Tibial artery (tissue), 4 donors: ENCODE measurements at regions not wholly inside any gene's neighbourhood (a gene's known extent, or its start where the extent isn't known, plus 50 kb on each side); places are given as distances from the start of the nearest gene placed in this dataset.

ENCODE experiments used
- DNase-seq, 2 donors: peaks; one replicate each; pipeline ENCODE4 v3.0.0-alpha.2; 2019
- H3K27ac ChIP-seq, 2 donors: fragments of 200-600 bp; sonication (generic) in 1 of 2; 1 replicate in 1 of 2; 2 replicates in 1 of 2; pipeline ENCODE4 v1.5.1; 2018 to 2019; ENCODE audit warnings: mild to moderate bottlenecking in 1 of 2
- H3K27me3 ChIP-seq, 2 donors: fragments of 200-600 bp; sonication (generic) in 1 of 2; one replicate each; pipeline versions ENCODE4 v1.5.1 to v1.6.0; 2016 to 2019
- H3K36me3 ChIP-seq, 3 donors: fragments of 200-600 bp; sonication (generic) in 2 of 3; one replicate each; pipeline ENCODE4 v1.5.1; 2016 to 2019; ENCODE audit warnings: mild to moderate bottlenecking in 2 of 3
- H3K4me1 ChIP-seq, 4 donors: fragments of 200-600 bp; sonication (generic) in 2 of 4; 1 replicate in 3 of 4; 2 replicates in 1 of 4; pipeline ENCODE4 v1.5.1; 2016 to 2019
- H3K4me3 ChIP-seq, 2 donors: fragments of 200-600 bp; sonication (generic) in 1 of 2; 1 replicate in 1 of 2; 2 replicates in 1 of 2; pipeline ENCODE4 v1.5.1; 2018 to 2019; ENCODE audit warnings: mild to moderate bottlenecking in 2 of 2
- H3K9me3 ChIP-seq, 3 donors: fragments of 200-600 bp; sonication (generic) in 1 of 3; one replicate each; pipeline ENCODE4 v1.5.1; 2016 to 2019
- intact Hi-C: fragments of 100-400 bp; cut with DNase I; formaldehyde crosslinking; loops from one replicate; pipeline ENCODE4 v1.15.0; 2023; ENCODE audit warnings: low total_unique reads
- TF ChIP-seq, protein P1 (sequence below), 2 experiments: fragments of 200-600 bp in 1 of 2; fragments of 450-650 bp in 1 of 2; IDR thresholded peaks; one replicate each; pipeline ENCODE4 v1.5.1; 2017 to 2019; ENCODE audit warnings: antibody characterized with exemption in 2 of 2, mild to moderate bottlenecking in 1 of 2, moderate library complexity in 1 of 2

DNA sequence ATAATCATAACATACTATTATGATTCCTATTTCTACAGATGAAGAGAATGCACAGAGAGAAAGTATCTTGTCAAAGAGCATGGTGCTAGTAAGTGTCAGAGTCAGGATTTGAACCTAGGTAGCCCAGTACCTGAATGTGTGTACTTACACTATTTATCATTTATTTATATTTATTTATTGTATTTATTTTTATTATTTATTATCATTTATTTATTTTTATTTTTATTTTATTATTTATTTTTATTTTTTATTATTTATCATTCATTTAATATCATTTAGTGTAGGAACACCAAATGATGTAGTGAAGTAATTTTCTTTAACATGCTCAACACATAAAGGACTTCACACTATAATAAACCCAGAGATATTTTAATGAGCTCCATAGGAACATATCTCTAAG lies 209.4 kb upstream of the ZFP42 start:
- Histone ChIP-seq H3K9me3 (peaks cover 0 to 14% (median 0%) of the 10 kb centered on the region in 3 donors), H3K4me3 (no peak overlapping the region), H3K27me3 (no peaks in the 10 kb centered on the region), H3K36me3 (no peaks in the 10 kb centered on the region), H3K4me1 (no peaks in the 10 kb centered on the region), H3K27ac (no peak overlapping the region)
- TF ChIP-seq, protein P1, sequence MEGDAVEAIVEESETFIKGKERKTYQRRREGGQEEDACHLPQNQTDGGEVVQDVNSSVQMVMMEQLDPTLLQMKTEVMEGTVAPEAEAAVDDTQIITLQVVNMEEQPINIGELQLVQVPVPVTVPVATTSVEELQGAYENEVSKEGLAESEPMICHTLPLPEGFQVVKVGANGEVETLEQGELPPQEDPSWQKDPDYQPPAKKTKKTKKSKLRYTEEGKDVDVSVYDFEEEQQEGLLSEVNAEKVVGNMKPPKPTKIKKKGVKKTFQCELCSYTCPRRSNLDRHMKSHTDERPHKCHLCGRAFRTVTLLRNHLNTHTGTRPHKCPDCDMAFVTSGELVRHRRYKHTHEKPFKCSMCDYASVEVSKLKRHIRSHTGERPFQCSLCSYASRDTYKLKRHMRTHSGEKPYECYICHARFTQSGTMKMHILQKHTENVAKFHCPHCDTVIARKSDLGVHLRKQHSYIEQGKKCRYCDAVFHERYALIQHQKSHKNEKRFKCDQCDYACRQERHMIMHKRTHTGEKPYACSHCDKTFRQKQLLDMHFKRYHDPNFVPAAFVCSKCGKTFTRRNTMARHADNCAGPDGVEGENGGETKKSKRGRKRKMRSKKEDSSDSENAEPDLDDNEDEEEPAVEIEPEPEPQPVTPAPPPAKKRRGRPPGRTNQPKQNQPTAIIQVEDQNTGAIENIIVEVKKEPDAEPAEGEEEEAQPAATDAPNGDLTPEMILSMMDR (IDR thresholded peaks at IDR 0.05) = no peak
- no peak for DNase-seq
- intact Hi-C loops = no loop called here

DNA sequence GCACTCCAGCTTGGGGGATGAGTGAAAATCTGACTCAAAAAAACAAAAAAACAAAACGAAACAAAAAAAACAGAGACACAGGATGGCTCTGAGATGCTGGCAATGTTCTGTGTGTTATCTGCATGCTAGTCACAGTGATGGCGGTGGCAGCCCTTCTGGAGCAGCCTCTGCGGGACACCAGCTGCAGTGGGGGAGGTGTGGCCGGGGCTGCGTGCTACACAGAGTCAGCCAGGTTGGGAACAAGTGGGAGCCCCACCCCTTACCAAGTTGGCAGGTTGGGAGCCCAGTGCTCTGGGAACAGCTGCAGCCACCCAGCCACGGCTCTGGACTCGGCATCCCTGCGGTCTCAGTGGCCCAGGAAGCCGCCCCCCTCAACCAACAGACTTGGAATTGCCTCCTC lies 206.5 kb upstream of the ZFP42 start:
- H3K4me1 ChIP-seq = no peaks in the 10 kb centered on the region
- peaks cover 0 to 13% (median 0%) of the 10 kb centered on the region in 3 donors for H3K9me3 ChIP-seq
- intact Hi-C loops = no loop called here
- no peak for DNase-seq
- no peak overlapping the region for H3K27ac ChIP-seq
- no peaks in the 10 kb centered on the region for H3K36me3 ChIP-seq
- H3K27me3 ChIP-seq = no peaks in the 10 kb centered on the region
- no peak overlapping the region for H3K4me3 ChIP-seq
- TF ChIP-seq, protein P1 (IDR thresholded peaks at IDR 0.05) = no peak

DNA sequence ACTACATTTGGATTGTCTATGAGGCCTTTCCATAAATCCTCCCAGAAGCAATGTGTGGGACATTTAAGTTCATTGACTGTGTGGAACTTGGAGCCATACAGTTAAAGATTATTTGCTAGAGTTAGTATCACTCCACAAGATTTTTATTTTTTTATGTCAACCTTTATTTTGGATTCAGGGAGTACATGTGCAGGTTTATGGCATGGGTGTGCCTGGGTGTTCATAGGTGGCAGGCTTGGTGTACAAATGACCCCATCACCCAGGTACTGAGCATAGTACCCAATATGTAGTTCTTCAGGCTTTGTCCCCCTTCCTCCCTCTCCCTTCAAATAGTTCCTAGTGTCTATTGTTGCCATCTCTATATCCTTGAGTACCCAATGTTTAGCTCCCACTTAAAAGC lies 199.8 kb upstream of the ZFP42 start:
- no peaks in the 10 kb centered on the region for H3K4me1 ChIP-seq
- no peak for DNase-seq
- peaks cover 0 to 13% (median 7%) of the 10 kb centered on the region in 3 donors for H3K9me3 ChIP-seq
- no peaks in the 10 kb centered on the region for H3K36me3 ChIP-seq
- no peaks in the 10 kb centered on the region for H3K27me3 ChIP-seq
- no peak overlapping the region for H3K4me3 ChIP-seq
- intact Hi-C loops = no loop called here
- H3K27ac ChIP-seq = no peak overlapping the region
- TF ChIP-seq, protein P1 (IDR thresholded peaks at IDR 0.05) = no peak

DNA sequence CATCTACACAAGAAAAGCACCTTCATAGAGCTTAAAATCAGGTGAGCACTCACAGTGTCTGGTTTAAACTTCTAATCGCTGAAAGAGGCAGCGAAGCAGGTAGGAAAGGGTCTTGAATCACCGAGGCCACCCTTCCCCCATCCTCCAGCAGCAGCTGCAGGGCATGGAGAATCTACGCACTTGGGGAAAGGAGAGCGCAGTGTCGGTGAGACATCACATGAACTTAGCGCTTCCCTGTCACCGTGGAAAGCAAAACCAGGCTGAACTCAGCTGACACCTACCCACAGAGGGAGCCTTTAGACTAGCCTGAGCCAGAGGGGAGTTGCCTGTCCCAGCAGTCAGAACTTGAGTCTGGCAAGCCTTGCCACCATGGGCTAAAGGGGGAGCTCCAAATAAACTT lies 197.2 kb upstream of the ZFP42 start:
- Histone ChIP-seq H3K4me3 (no peak overlapping the region), H3K4me1 (no peaks in the 10 kb centered on the region), H3K27ac (no peak overlapping the region), H3K36me3 (no peaks in the 10 kb centered on the region), H3K27me3 (no peaks in the 10 kb centered on the region), H3K9me3 (peaks cover 0 to 13% (median 9%) of the 10 kb centered on the region in 3 donors)
- DNase-seq = no peak
- intact Hi-C loops = no loop called here
- TF ChIP-seq, protein P1 (IDR thresholded peaks at IDR 0.05) = no peak

DNA sequence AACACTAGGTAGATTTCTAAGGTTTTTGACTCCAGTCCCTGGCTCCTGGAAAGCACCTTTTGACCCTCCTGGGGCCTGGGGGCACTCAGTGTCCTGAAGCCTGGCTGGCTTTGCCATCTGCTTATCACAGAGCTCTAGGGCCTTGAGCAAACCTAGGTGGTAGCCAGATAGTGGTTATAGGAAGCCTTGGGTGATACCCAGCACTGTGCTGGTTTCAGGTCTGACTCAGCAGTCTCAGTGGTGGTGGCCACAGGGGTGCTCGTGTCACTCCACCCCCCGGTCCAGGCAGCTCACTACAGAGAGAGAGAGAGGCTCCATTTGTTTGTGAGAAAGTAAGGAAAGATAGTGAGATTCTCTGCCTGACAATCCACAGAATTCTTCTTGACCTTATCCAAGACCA lies 195.8 kb upstream of the ZFP42 start:
- no peaks in the 10 kb centered on the region for H3K36me3 ChIP-seq
- TF ChIP-seq, protein P1 (IDR thresholded peaks at IDR 0.05) = no peak
- peaks cover 0 to 13% (median 9%) of the 10 kb centered on the region in 3 donors for H3K9me3 ChIP-seq
- H3K4me1 ChIP-seq = no peaks in the 10 kb centered on the region
- no peak overlapping the region for H3K4me3 ChIP-seq
- DNase-seq = no peak
- no peak overlapping the region for H3K27ac ChIP-seq
- intact Hi-C loops = no loop called here
- no peaks in the 10 kb centered on the region for H3K27me3 ChIP-seq

DNA sequence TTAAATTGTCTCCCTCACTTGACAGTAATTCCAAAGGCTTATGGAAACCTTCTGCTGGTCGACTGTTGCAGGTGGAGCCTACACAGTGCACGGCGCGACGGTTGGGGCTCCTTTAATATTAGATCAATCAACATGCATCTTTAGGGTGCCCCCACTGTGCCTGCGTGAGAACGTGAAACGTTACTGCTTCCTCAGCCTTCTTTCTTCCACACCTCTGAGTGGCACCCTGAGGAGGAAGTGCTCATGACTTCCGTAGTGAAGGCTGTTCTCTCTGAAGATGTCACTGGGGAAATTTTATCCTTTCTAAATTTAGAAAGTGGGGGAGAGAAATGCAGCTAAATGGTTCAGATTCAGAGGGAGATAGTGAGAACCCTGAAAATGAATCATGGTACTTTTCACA lies 184.0 kb upstream of the ZFP42 start:
- no peak for DNase-seq

More for the DNA sequence above, 184.0 kb upstream of the ZFP42 start:
- Histone ChIP-seq H3K27ac (no peak overlapping the region), H3K4me1 (no peaks in the 10 kb centered on the region), H3K27me3 (no peaks in the 10 kb centered on the region), H3K36me3 (no peaks in the 10 kb centered on the region), H3K4me3 (no peak overlapping the region), H3K9me3 (no peaks in the 10 kb centered on the region)
- TF ChIP-seq, protein P1 (IDR thresholded peaks at IDR 0.05) = no peak
- intact Hi-C loops = no loop called here
